AG09309 (cell line): ENCODE measurements at regions not wholly inside any gene's neighbourhood (a gene's known extent, or its start where the extent isn't known, plus 50 kb on each side); places are given as distances from the start of the nearest gene placed in this dataset.

Source experiments
- DNase-seq: peaks from one replicate; pipeline ENCODE4 v3.0.0-alpha.2; 2010; ENCODE audit warnings: low read depth
- H3K4me3 ChIP-seq: 2 replicates; pipeline ENCODE4 v1.5.1; 2011; ENCODE audit warnings: mild to moderate bottlenecking, low read depth, low read length, moderate library complexity; ENCODE audit not compliant: control insufficient read depth
- CTCF ChIP-seq: IDR thresholded peaks from 2 replicates; pipeline ENCODE4 v1.5.1; 2011; ENCODE audit warnings: mild to moderate bottlenecking, low read depth, low read length, inconsistent platforms; ENCODE audit not compliant: insufficient read depth, control insufficient read depth; ENCODE audit errors: missing control alignments

- DNase-seq = no peak
- H3K4me3 ChIP-seq = no peak overlapping the region
- TF ChIP-seq CTCF = no peak
Measured at GRCh38 chr4:71958978-71959377, 72.8 kb upstream of the NPFFR2 start.

- TF ChIP-seq CTCF = no peak
- no peak for DNase-seq
Measured at GRCh38 chr4:71962622-71963264, 69.1 kb upstream of the NPFFR2 start.

GRCh38 chr4:71974681-71975080, 57.1 kb upstream of the NPFFR2 start:
- H3K4me3 ChIP-seq = no peak overlapping the region
- peak; percentile 8 for DNase-seq
- TF ChIP-seq CTCF = no peak

More at GRCh38 chr4:71962622-71963264, 69.1 kb upstream of the NPFFR2 start:
- H3K4me3 ChIP-seq = no peak overlapping the region

GRCh38 chr4:71976523-71976922, 55.3 kb upstream of the NPFFR2 start:
- TF ChIP-seq CTCF = no peak
- no peak for DNase-seq
- no peak overlapping the region for H3K4me3 ChIP-seq

- H3K4me3 ChIP-seq = no peak overlapping the region
- TF ChIP-seq CTCF = no peak
- no peak for DNase-seq
Measured at GRCh38 chr4:71978210-71978835, 53.5 kb upstream of the NPFFR2 start.

GRCh38 chr4:71980976-71981375, 50.8 kb upstream of the NPFFR2 start:
- no peak for TF ChIP-seq CTCF
- no peak for DNase-seq
- H3K4me3 ChIP-seq = no peak overlapping the region
